Esophagus muscularis mucosa (tissue), 4 donors: ENCODE measurements at regions not wholly inside any gene's neighbourhood (a gene's known extent, or its start where the extent isn't known, plus 50 kb on each side); places are given as distances from the start of the nearest gene placed in this dataset.
"Not testable (repeated sequence)": the region's sequence is repeated elsewhere in the genome, so short reads cannot be mapped to it uniquely, and the experiment has no call there.

Source experiments
- DNase-seq: peaks from one replicate; pipeline ENCODE4 v3.0.0-alpha.2; 2017; ENCODE audit errors: extremely low spot score
- H3K27ac ChIP-seq, 4 donors: fragments of 200-600 bp; sonication (generic); replicated peaks in 1 of 4; 1 replicate in 3 of 4; 2 replicates in 1 of 4; pipeline ENCODE4 v1.5.1; 2016 to 2019; ENCODE audit warnings: mild to moderate bottlenecking in 1 of 4
- H3K27me3 ChIP-seq, 4 donors: fragments of 200-600 bp; sonication (generic); one replicate each; pipeline versions ENCODE4 v1.5.1 to v1.6.0; 2016 to 2019
- H3K36me3 ChIP-seq, 4 donors: fragments of 200-600 bp; sonication (generic); one replicate each; pipeline ENCODE4 v1.5.1; 2016 to 2019
- H3K4me1 ChIP-seq, 4 donors: fragments of 200-600 bp; sonication (generic); one replicate each; pipeline ENCODE4 v1.5.1; 2016 to 2019
- H3K4me3 ChIP-seq, 4 donors: fragments of 200-600 bp; sonication (generic); 1 replicate in 2 of 4; 2 replicates in 2 of 4; pipeline ENCODE4 v1.5.1; 2016 to 2019; ENCODE audit warnings: mild to moderate bottlenecking in 4 of 4, moderate library complexity in 1 of 4
- H3K9me3 ChIP-seq, 4 donors: fragments of 200-600 bp; sonication (generic); 1 replicate in 3 of 4; 2 replicates in 1 of 4; pipeline ENCODE4 v1.5.1; 2016 to 2019
- WGBS: methylation state at CpG from one replicate; pipeline ENCODE4 v1.1.5; 2018; 5-methylcytosine and 5-hydroxymethylcytosine counted together
- intact Hi-C: fragments of 100-400 bp; cut with DNase I; formaldehyde crosslinking; loops from one replicate; pipeline ENCODE4 v1.15.1; 2023

DNA sequence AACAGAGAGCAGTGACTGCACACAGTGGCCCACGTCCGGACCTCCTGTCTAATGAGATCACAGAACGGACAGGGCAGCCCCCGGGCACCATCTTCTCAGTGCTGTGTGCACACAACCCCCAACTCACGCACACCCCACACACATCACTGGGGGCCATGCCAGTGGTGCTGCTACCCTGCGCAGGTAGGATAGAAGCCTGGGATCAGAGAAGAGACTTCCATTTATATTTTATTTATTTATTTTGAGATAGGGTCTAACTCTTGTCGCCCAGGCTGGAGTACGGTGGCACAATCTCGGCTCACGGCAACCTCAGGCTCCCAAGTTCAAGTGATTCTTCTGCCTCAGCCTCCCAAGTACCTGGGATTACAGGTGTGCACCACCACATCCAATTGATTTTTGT, 71.5 kb upstream of the TNK2 start:
- H3K4me1 ChIP-seq, H3K9me3 ChIP-seq, H3K27me3 ChIP-seq, intact Hi-C loops, DNase-seq, H3K4me3 ChIP-seq, H3K27ac ChIP-seq: not testable (repeated sequence)
- H3K36me3 ChIP-seq = peaks cover 0 to 81% (median 54%) of the 10 kb centered on the region in 4 donors
- 95% methylated on average over 9 of the region's 10 CpGs for WGBS

DNA sequence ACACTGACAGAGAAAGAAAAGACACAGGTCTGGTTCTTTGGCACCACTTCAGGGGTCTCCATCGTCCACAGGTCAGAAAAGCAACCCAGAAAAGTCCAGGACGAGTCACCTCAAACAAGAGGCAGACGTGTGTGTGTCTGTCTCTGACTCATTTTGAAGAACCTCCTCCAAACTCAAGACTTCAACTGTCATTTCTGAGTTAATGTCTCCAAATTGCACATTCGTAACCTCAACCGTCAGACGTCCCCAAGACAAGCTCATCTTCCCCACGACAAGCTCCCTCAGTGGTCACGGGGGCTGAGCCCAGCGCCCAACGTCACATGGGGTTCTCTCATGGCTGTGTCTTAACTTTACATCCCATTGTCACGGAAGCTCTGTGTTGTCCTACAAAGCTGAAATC, 70.2 kb upstream of the TNK2 start:
- intact Hi-C loops, H3K4me3 ChIP-seq, H3K9me3 ChIP-seq, H3K27ac ChIP-seq, H3K27me3 ChIP-seq, DNase-seq, H3K4me1 ChIP-seq: not testable (repeated sequence)
- H3K36me3 ChIP-seq = peaks cover 0 to 82% (median 57%) of the 10 kb centered on the region in 4 donors
- WGBS = 67% methylated on average over 2 of the region's 11 CpGs

DNA sequence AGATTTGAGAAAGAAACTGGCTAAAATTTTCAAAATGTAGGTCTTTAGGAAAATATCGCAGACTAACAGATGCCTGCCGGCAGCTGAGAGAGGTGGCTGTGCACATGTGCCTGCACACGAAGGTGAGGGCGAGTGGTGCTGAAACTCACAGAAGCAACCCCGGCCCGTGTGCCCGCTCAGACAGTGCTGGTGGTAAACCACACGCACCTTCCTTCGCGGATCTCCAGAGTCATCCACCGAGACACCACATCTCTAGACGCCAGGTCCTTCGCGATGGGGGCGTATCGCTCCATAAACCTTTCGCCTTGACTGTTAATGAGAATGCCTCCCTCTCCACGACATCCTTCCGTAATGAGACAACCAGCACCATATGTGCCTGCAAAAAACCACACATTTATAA, 68.5 kb upstream of the TNK2 start:
- intact Hi-C loops, H3K27ac ChIP-seq, DNase-seq, H3K4me1 ChIP-seq, H3K9me3 ChIP-seq, H3K4me3 ChIP-seq, H3K27me3 ChIP-seq: not testable (repeated sequence)
- H3K36me3 ChIP-seq = peaks cover 0 to 79% (median 56%) of the 10 kb centered on the region in 4 donors
- WGBS = no CpG with 5 or more reads among the region's 19 CpGs

DNA sequence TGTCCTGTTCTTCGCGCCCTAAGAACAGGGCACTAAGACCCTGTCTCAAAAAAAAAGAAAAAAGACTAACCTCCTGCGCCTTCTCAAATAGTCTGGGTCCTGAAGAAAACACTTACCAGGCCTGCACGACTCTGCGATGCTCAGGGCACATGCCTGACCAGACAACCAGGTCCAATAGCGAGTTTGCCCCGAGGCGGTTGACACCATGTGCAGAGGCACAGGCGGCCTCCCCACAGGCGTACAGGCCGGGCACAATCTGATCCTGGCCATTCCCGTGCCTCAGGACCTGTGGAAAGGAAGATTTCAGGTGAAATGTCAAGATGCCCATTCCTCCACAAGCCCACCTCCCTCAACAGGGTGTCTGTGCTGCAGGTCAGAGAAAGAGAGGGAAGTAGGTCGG, 65.9 kb upstream of the TNK2 start:
- DNase-seq, H3K9me3 ChIP-seq, H3K27ac ChIP-seq, H3K4me3 ChIP-seq, H3K27me3 ChIP-seq, intact Hi-C loops, H3K4me1 ChIP-seq: not testable (repeated sequence)
- H3K36me3 ChIP-seq = peaks cover 10 to 91% (median 64%) of the 10 kb centered on the region in 4 donors
- 91% methylated on average over 8 of the region's 13 CpGs for WGBS

DNA sequence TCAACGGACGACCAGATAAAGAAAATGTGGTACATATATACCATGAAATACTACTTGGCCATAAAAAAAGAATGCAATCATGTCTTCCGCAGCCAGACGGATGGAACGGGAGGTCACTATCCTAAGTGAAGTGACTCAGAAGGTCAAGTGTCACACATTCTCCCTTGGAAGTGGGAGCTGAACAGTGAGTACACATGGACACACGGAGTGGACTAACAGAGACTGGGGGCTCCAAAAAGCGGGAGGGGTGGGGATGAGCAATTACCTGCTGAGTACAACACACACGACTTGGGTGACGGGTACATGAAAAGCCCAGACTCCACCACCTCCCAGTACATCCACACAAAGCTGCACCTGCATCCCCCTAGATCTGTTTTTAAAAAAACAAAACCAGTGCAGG, 62.5 kb upstream of the TNK2 start:
- 96% methylated on average over 9 of the region's 9 CpGs for WGBS
- H3K4me1 ChIP-seq, H3K27me3 ChIP-seq, H3K27ac ChIP-seq, H3K4me3 ChIP-seq, H3K9me3 ChIP-seq, intact Hi-C loops, DNase-seq: not testable (repeated sequence)
- peaks cover 10 to 85% (median 54%) of the 10 kb centered on the region in 4 donors for H3K36me3 ChIP-seq

GRCh38 chr3:195969838-195970776, 61.8 kb upstream of the TNK2 start:
- H3K36me3 ChIP-seq = peaks cover 13 to 85% (median 54%) of the 10 kb centered on the region in 4 donors
- H3K4me3 ChIP-seq, H3K9me3 ChIP-seq, H3K4me1 ChIP-seq, intact Hi-C loops, H3K27ac ChIP-seq, DNase-seq, H3K27me3 ChIP-seq: not testable (repeated sequence)
- WGBS = 81% methylated on average over 21 of the region's 22 CpGs

DNA sequence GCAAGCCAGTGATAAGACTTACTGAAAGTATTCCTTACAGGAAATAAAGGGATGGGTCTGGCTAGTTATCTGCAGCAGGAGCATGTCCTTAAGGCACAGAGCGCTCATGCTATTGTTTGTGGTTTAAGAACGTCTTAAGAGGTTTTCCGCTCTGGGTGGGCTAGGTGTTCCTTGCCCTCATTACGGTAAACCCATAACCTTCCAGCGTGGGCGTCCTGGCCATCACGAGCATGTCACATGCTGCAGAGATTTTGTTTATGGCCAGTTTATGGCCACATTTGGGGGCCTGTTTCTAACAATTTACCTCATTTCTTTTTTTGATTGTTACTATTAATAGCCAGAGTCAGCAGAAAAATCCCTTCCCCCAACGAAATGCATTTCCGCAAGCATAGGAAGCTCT, 61.0 kb upstream of the TNK2 start:
- H3K27ac ChIP-seq, H3K27me3 ChIP-seq, intact Hi-C loops, DNase-seq, H3K4me1 ChIP-seq, H3K4me3 ChIP-seq, H3K9me3 ChIP-seq: not testable (repeated sequence)
- 83% methylated on average over 9 of the region's 9 CpGs for WGBS
- peaks cover 17 to 85% (median 55%) of the 10 kb centered on the region in 4 donors for H3K36me3 ChIP-seq

DNA sequence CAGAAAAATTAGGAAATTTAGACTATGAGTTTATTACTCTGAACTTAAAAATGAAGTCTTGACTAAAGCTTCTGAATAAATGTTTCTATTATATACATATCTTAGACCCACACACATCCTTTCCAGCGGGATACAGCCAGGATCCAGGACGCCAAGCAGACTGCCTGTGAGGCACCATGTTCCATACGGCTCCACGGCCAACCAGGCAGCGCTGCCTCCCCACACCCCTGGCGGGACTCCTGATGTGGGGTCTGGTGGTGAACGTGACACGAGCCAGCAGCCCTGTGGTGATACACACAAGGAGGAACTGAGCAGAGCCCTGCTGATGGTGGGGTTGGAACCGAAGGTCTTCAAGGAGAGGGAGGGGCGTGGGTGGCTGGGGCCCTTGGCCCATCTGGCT, 59.8 kb upstream of the TNK2 start:
- H3K36me3 ChIP-seq = peaks cover 17 to 84% (median 47%) of the 10 kb centered on the region in 4 donors
- H3K27me3 ChIP-seq, H3K27ac ChIP-seq, H3K9me3 ChIP-seq, H3K4me1 ChIP-seq, intact Hi-C loops, H3K4me3 ChIP-seq, DNase-seq: not testable (repeated sequence)
- WGBS = 100% methylated on average over 1 of the region's 10 CpGs

- H3K27me3 ChIP-seq, H3K4me1 ChIP-seq, H3K4me3 ChIP-seq, H3K9me3 ChIP-seq, DNase-seq, intact Hi-C loops, H3K27ac ChIP-seq: not testable (repeated sequence)
- H3K36me3 ChIP-seq = peaks cover 23 to 87% (median 49%) of the 10 kb centered on the region in 4 donors
- no CpG with 5 or more reads among the region's 16 CpGs for WGBS
Observed at GRCh38 chr3:195967387-195967720, 59.0 kb upstream of the TNK2 start.

GRCh38 chr3:195966563-195967386, 58.4 kb upstream of the TNK2 start:
- H3K27me3 ChIP-seq, intact Hi-C loops, H3K27ac ChIP-seq, H3K4me3 ChIP-seq, DNase-seq, H3K9me3 ChIP-seq, H3K4me1 ChIP-seq: not testable (repeated sequence)
- H3K36me3 ChIP-seq = peaks cover 23 to 87% (median 48%) of the 10 kb centered on the region in 4 donors
- WGBS = 84% methylated on average over 12 of the region's 15 CpGs

DNA sequence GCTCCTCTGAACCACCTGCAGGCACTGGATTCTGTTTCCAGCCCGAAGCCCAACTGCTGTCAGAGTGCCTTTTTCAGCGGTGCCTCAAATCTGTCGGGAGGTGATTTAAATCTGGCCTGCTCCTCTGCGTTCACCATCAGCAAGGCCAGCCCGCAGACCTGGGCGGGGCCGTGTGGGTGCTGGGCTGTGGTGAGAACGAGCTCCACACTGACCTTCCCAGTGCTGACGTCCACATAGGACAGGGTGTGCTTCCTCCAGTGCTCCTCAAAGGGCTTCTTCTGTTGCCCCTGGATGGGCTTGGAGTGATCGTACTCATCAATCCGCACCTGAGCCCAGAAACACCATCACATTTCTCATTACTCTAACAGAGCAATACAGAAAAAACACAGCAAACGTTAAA, 56.9 kb upstream of the TNK2 start:
- intact Hi-C loops, H3K4me3 ChIP-seq, H3K4me1 ChIP-seq, H3K9me3 ChIP-seq, H3K27ac ChIP-seq, H3K27me3 ChIP-seq, DNase-seq: not testable (repeated sequence)
- peaks cover 17 to 77% (median 36%) of the 10 kb centered on the region in 4 donors for H3K36me3 ChIP-seq
- 92% methylated on average over 12 of the region's 12 CpGs for WGBS

DNA sequence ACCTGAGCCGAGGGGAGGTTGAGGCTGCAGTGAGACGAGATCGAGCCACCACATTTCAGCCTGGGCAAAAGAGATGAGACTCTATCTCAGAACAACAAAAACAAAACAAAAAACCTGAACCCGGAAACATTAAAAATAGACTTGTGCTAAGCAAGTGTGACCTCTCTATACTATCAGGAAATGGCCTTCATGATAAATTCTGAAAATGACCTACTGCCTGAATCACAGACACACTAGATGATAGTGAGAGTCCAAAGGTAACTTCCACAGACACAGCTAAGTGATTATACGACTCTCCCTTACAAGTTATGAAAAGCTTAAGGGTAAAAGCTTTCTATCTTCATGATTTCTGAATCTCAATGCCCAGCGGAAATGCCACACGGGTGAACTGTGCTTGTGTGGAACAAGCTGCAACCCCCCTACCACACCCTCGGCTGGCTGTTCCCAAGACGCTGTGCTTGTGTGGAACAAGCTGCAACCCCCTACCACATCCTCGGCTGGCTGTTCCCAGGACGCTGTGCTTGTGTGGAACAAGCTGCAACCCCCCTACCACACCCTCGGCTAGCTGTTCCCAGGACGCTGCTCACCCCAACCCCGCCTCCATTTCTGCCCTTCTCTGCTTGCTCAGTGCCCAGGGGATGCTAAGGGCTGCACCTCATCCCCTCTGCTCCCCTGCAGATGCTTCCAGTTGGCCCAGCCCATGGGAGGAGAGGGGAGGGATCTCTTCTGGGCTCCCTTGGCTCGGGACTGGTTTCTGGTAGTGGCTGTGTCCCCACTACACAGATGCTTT, 56.2 kb upstream of the TNK2 start:
- H3K4me3 ChIP-seq, H3K4me1 ChIP-seq, H3K9me3 ChIP-seq, DNase-seq, intact Hi-C loops, H3K27ac ChIP-seq, H3K27me3 ChIP-seq: not testable (repeated sequence)
- H3K36me3 ChIP-seq = peaks cover 13 to 72% (median 31%) of the 10 kb centered on the region in 4 donors
- WGBS = 94% methylated on average over 12 of the region's 15 CpGs
